GM10248 (cell line): ENCODE measurements at regions not wholly inside any gene's neighbourhood (a gene's known extent, or its start where the extent isn't known, plus 50 kb on each side); places are given as distances from the start of the nearest gene placed in this dataset.
"Not testable (repeated sequence)": the region's sequence is repeated elsewhere in the genome, so short reads cannot be mapped to it uniquely, and the experiment has no call there.

Experiments
- CTCF ChIA-PET: fragments of 300-600 bp; sonication (Branson Sonifier 250); formaldehyde crosslinking; extraction: SDS; loops from one replicate; lab custom pipeline; 2021; ENCODE audit warnings: antibody characterized with exemption; lab: Yijun Ruan, JAX
- POLR2A ChIA-PET: fragments of 350-650 bp; sonication (Branson Sonifier 250); formaldehyde crosslinking; extraction: SDS; loops from one replicate; lab custom pipeline; 2020; ENCODE audit warnings: antibody characterized with exemption; lab: Yijun Ruan, JAX
- DNase-seq: peaks from one replicate; pipeline ENCODE4 v3.0.0; 2012; ENCODE audit errors: extremely low spot score
- CTCF ChIP-seq: IDR thresholded peaks from 2 replicates; pipeline ENCODE4 v1.5.1; 2012; ENCODE audit warnings: mild to moderate bottlenecking, low read depth; ENCODE audit errors: extremely low read depth, missing control alignments, control extremely low read depth

DNA sequence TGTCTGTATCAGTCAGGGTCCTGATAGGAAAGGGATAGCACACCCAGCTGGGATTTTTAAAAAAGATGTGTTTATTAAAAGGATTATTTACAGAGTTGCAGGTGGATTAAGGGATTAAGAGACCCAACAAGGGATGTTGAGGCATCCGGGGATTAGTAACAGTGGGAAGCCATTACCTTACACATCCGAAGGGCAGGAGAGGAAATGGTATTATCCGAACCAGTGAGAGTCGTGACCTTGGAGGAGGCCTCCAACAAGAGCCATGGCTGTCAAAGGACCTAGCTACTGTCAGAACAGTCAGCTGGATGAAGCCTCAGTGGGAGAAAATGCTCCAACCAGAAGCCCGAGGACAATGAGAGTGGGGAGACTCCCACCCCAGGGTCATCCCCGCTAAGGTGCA is 146.3 kb upstream of the KRAS start:
- no peak for DNase-seq
- no peak for TF ChIP-seq CTCF
- CTCF ChIA-PET = interaction anchor here (0.5 kb wide), 1 partner anchor 254 kb away, joined by 3 read pairs; no protein-coding TSS in a partner anchor
- POLR2A ChIA-PET = no interaction called here

- ChIA-PET CTCF (no interaction called here), POLR2A (no interaction called here)
- no peak for TF ChIP-seq CTCF
- no peak for DNase-seq
Observed at GRCh38 chr12:25395227-25395626, 144.5 kb upstream of the KRAS start.

- POLR2A ChIA-PET, CTCF ChIA-PET, DNase-seq: not testable (repeated sequence)
Observed at GRCh38 chr12:25394775-25395174, 144.0 kb upstream of the KRAS start.

DNA sequence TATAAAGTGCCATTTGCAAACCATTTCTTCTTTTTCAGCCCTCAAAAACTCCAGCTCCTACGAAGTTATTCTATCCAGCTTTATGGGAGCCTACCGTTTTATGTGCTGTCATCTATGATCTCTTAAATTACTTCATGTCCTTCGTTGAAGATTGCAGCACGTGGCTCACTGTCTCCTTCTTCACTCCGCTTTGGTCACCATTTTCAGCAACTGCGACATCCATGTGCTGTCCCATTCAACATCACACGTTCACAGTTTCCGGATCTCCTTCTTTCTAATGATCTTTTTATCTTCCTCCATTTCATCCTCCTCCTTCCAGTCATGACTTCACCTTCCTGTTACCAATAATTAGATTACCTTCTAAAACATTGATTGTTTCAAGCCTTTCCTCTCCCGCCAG is 143.3 kb upstream of the KRAS start:
- no peak for DNase-seq
- ChIA-PET POLR2A (no interaction called here), CTCF (no interaction called here)
- no peak for TF ChIP-seq CTCF

- DNase-seq, POLR2A ChIA-PET, CTCF ChIA-PET: not testable (repeated sequence)
Observed at GRCh38 chr12:25391346-25391745, 140.6 kb upstream of the KRAS start.

- ChIA-PET POLR2A (no interaction called here), CTCF (interaction anchor here (0.7 to 2.1 kb wide), 23 partner anchors 10 to 632 kb away, joined by 3 to 7 read pairs (median 4); no protein-coding TSS in a partner anchor)
- no peak for TF ChIP-seq CTCF
- DNase-seq = no peak
Observed at GRCh38 chr12:25388183-25388582, 137.5 kb upstream of the KRAS start.

GRCh38 chr12:25387732-25388050 is 137.0 kb upstream of the KRAS start:
- DNase-seq = no peak
- CTCF ChIA-PET = interaction anchor here (0.7 to 2.1 kb wide), 35 partner anchors 9 to 633 kb away, joined by 3 to 7 read pairs (median 3); a partner anchor contains a TSS
- POLR2A ChIA-PET = no interaction called here
- no peak for TF ChIP-seq CTCF

DNA sequence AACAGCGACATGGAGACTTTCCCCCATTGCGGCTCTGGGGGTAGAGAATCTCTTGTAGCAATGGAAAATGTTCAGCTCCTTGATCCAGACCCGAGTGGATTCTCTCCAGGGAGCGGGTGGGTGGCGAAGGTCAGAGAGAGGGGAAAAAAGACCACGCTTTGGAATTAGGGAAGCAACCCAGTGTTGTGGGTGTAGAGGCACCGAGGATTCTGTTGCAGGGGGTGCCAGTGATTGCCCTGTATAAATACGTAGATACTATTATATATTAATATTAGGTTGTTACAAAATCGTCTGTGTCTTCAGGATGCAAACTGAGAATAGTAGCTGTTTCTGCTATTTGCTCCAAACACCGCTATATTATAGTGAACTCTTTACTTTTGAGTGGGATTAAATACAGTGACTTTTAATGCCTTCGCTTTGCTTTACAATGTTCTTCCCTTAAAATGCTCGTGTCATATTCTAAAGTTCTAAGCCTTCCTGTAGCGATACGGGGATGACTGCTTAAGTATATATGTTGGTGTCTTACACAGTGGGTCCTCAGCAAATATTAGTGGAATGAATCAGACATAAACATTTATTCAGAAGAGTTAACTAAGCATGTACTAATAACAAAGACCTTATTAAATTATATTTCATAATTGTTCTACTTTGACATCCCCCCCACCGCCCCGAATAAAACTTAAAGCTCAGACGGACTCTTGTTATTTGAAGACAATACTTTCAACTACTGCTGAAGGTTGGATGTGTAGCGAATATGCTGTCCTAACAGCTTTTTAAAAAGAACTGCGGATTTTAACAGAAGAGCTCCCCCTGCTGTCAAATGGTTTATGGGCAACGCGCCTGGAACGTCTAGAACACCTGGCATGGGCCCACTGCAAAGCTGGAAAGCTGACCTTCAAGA is 136.4 kb upstream of the KRAS start:
- peak; percentile 82 for TF ChIP-seq CTCF
- ChIA-PET CTCF (interaction anchor here (0.7 to 2.1 kb wide), 35 partner anchors 9 to 634 kb away, joined by 3 to 7 read pairs (median 4); a partner anchor contains a TSS), POLR2A (no interaction called here)
- DNase-seq = peak; percentile 69
